ENCODE measurements at regions not wholly inside any gene's neighbourhood (a gene's known extent, or its start where the extent isn't known, plus 50 kb on each side); places are given as distances from the start of the nearest gene placed in this dataset.
A peak's percentile ranks its signal among the peaks of the same experiment; 100 is the strongest.

GRCh38 chr4:20532871-20533870 lies 167.1 kb upstream of the PACRGL start:
- no peak for DNase-seq

GRCh38 chr4:20538905-20539304 lies 161.4 kb upstream of the PACRGL start:
- peak; percentile 83 for DNase-seq

- DNase-seq, result no peak
Measured at GRCh38 chr4:20543131-20543530, 157.1 kb upstream of the PACRGL start.

- no peak for DNase-seq
Measured at GRCh38 chr4:20544645-20545044, 155.6 kb upstream of the PACRGL start.

GRCh38 chr4:20552004-20552403 lies 148.3 kb upstream of the PACRGL start:
- DNase-seq, result no peak

- no peak for DNase-seq
Measured at GRCh38 chr4:20554134-20554533, 146.1 kb upstream of the PACRGL start.

- DNase-seq, result no peak
Measured at GRCh38 chr4:20565075-20565721, 135.1 kb upstream of the PACRGL start.

GRCh38 chr4:20570981-20571715 lies 129.1 kb upstream of the PACRGL start:
- DNase-seq, result no peak

GRCh38 chr4:20572976-20573375 lies 127.3 kb upstream of the PACRGL start:
- DNase-seq, result no peak

GRCh38 chr4:20574986-20575385 lies 125.3 kb upstream of the PACRGL start:
- no peak for DNase-seq

GRCh38 chr4:20575486-20575885 lies 124.8 kb upstream of the PACRGL start:
- DNase-seq, result no peak

GRCh38 chr4:20576861-20577260 lies 123.4 kb upstream of the PACRGL start:
- no peak for DNase-seq

- no peak for DNase-seq
Measured at GRCh38 chr4:20577702-20578101, 122.6 kb upstream of the PACRGL start.

- DNase-seq, result no peak
Measured at GRCh38 chr4:20580907-20581306, 119.4 kb upstream of the PACRGL start.

- no peak for DNase-seq
Measured at GRCh38 chr4:20589436-20589835, 110.8 kb upstream of the PACRGL start.

- DNase-seq, result no peak
Measured at GRCh38 chr4:20590849-20591248, 109.4 kb upstream of the PACRGL start.

GRCh38 chr4:20591571-20591970 lies 108.7 kb upstream of the PACRGL start:
- DNase-seq, result no peak

- DNase-seq, result no peak
Measured at GRCh38 chr4:20592013-20592412, 108.2 kb upstream of the PACRGL start.

GRCh38 chr4:20592663-20593062 lies 107.6 kb upstream of the PACRGL start:
- no peak for DNase-seq

- DNase-seq, result no peak
Measured at GRCh38 chr4:20598626-20599025, 101.6 kb upstream of the PACRGL start.

- no peak for DNase-seq
Measured at GRCh38 chr4:20603671-20604313, 96.5 kb upstream of the PACRGL start.

GRCh38 chr4:20612313-20612712 lies 87.9 kb upstream of the PACRGL start:
- DNase-seq, result no peak

GRCh38 chr4:20614816-20615215 lies 85.4 kb upstream of the PACRGL start:
- DNase-seq, result no peak
